HL-60 (cell line): ENCODE measurements at regions not wholly inside any gene's neighbourhood (a gene's known extent, or its start where the extent isn't known, plus 50 kb on each side); places are given as distances from the start of the nearest gene placed in this dataset.

Experiments used
- DNase-seq, 2 experiments: peaks; one replicate each; pipeline ENCODE4 v3.0.0-alpha.2; 2010 to 2020; ENCODE audit warnings: low read depth in 1 of 2, low spot score in 1 of 2
- H3K27ac ChIP-seq: fragments of 250-450 bp; sonication (Bioruptor Pico); replicated peaks from 2 replicates; pipeline ENCODE4 v1.5.1; 2020; ENCODE audit warnings: mild to moderate bottlenecking, moderate library complexity
- H3K27me3 ChIP-seq: fragments of 250-450 bp; sonication (Bioruptor Pico); 2 replicates; pipeline ENCODE4 v1.5.1; 2021; ENCODE audit warnings: mild to moderate bottlenecking, moderate library complexity; ENCODE audit not compliant: insufficient read depth, poor library complexity, severe bottlenecking
- H3K4me3 ChIP-seq: replicated peaks from 2 replicates; pipeline ENCODE4 v1.5.1; 2011; ENCODE audit warnings: mild to moderate bottlenecking, control low read depth, low read length; ENCODE audit not compliant: insufficient read depth
- CTCF ChIP-seq: IDR thresholded peaks from one replicate; pipeline ENCODE4 v1.5.1; 2011; ENCODE audit warnings: low read length, control low read depth, inconsistent platforms; ENCODE audit not compliant: insufficient read depth
- GABPA ChIP-seq: IDR thresholded peaks from 2 replicates; pipeline ENCODE4 v1.6.1; 2012; ENCODE audit warnings: low read depth
- POLR2AphosphoS5 ChIP-seq: IDR thresholded peaks from 2 replicates; pipeline ENCODE4 v1.6.1; 2012; ENCODE audit warnings: low read depth
- REST ChIP-seq: IDR thresholded peaks from 2 replicates; pipeline ENCODE4 v1.6.1; 2012; ENCODE audit warnings: low read depth; ENCODE audit not compliant: insufficient replicate concordance
- SPI1 ChIP-seq: IDR thresholded peaks from 2 replicates; pipeline ENCODE4 v1.6.1; 2012; ENCODE audit warnings: low read depth, mild to moderate bottlenecking, borderline replicate concordance

GRCh38 chr16:85169333-85170065 is 57.2 kb upstream of the CIBAR2 start:
- Histone ChIP-seq H3K27me3 (peaks cover 60% of the 10 kb centered on the region), H3K27ac (no peak overlapping the region), H3K4me3 (no peak overlapping the region)
- TF ChIP-seq POLR2AphosphoS5 (no peak), CTCF (no peak), REST (no peak), SPI1 (no peak), GABPA (no peak)
- DNase-seq: no peak

- no peak for DNase-seq
- Histone ChIP-seq H3K4me3 (no peak overlapping the region), H3K27me3 (peaks cover 60% of the 10 kb centered on the region), H3K27ac (no peak overlapping the region)
- TF ChIP-seq SPI1: no peak
- TF ChIP-seq CTCF: no peak
- no peak for TF ChIP-seq GABPA
- TF ChIP-seq POLR2AphosphoS5: no peak
- no peak for TF ChIP-seq REST
Measured at GRCh38 chr16:85170066-85170491, 57.8 kb upstream of the CIBAR2 start.

GRCh38 chr16:85170590-85171003 is 58.3 kb upstream of the CIBAR2 start:
- no peak for DNase-seq
- H3K4me3 ChIP-seq: no peak overlapping the region

More at GRCh38 chr16:85170590-85171003, 58.3 kb upstream of the CIBAR2 start:
- TF ChIP-seq REST (no peak), POLR2AphosphoS5 (no peak), CTCF (no peak), SPI1 (no peak), GABPA (no peak)
- Histone ChIP-seq H3K27ac (no peak overlapping the region), H3K27me3 (peaks cover 63% of the 10 kb centered on the region)
